ENCODE measurements at regions not wholly inside any gene's neighbourhood (a gene's known extent, or its start where the extent isn't known, plus 50 kb on each side); places are given as distances from the start of the nearest gene placed in this dataset.

GRCh38 chr5:82811490-82811889 lies 265.7 kb downstream of the TMEM167A start:
- Histone ChIP-seq H3K9me3 (ENCODE audit: low read depth, low read length, poor library complexity, severe bottlenecking) (no peaks in the 10 kb centered on the region), H3K27me3 (replicated peaks; ENCODE audit: insufficient read depth, low read depth, low read length, poor library complexity) (no peaks in the 10 kb centered on the region), H3K4me1 (ENCODE audit: insufficient read depth, low read length, poor library complexity, severe bottlenecking) (peaks cover 8% of the 10 kb centered on the region), H3K27ac (ENCODE audit: low read depth, low read length, poor library complexity, severe bottlenecking) (no peak overlapping the region), H3K4me3 (ENCODE audit: low read depth, low read length, poor library complexity, severe bottlenecking) (no peak overlapping the region), H3K36me3 (ENCODE audit: insufficient read depth, low read length, poor library complexity, severe bottlenecking) (no peaks in the 10 kb centered on the region)
- no TSS peak for BruUV-seq (replicated peaks)
- CTCF ChIA-PET = no interaction called here
- POLR2A ChIA-PET (ENCODE audit: low non-redundant PET) = no interaction called here
- TF ChIP-seq EZH2 (IDR thresholded peaks at IDR 0.05; ENCODE audit: borderline replicate concordance, low read depth, low read length, poor library complexity, severe bottlenecking) (no peak), CTCF (conservative IDR thresholded peaks at IDR 0.05; ENCODE audit: low read depth, low read length) (no peak)
- DNase-seq (ENCODE audit: low spot score) = no peak
- intact Hi-C loops (cut with micrococcal nuclease; ENCODE audit: unreplicated experiment) = no loop called here

GRCh38 chr5:82809420-82810143 lies 267.6 kb downstream of the TMEM167A start:
- no peaks in the 10 kb centered on the region for H3K9me3 ChIP-seq (ENCODE audit: low read depth, low read length, poor library complexity, severe bottlenecking)
- no TSS peak for BruUV-seq (replicated peaks)
- intact Hi-C loops (cut with micrococcal nuclease; ENCODE audit: unreplicated experiment) = no loop called here
- no peaks in the 10 kb centered on the region for H3K36me3 ChIP-seq (ENCODE audit: insufficient read depth, low read length, poor library complexity, severe bottlenecking)
- H3K4me3 ChIP-seq (ENCODE audit: low read depth, low read length, poor library complexity, severe bottlenecking) = no peak overlapping the region
- DNase-seq (ENCODE audit: low spot score) = no peak
- CTCF ChIA-PET = no interaction called here
- H3K27ac ChIP-seq (ENCODE audit: low read depth, low read length, poor library complexity, severe bottlenecking) = no peak overlapping the region
- POLR2A ChIA-PET (ENCODE audit: low non-redundant PET) = no interaction called here
- no peaks in the 10 kb centered on the region for H3K27me3 ChIP-seq (replicated peaks; ENCODE audit: insufficient read depth, low read depth, low read length, poor library complexity)
- peaks cover 8% of the 10 kb centered on the region for H3K4me1 ChIP-seq (ENCODE audit: insufficient read depth, low read length, poor library complexity, severe bottlenecking)
- TF ChIP-seq EZH2 (IDR thresholded peaks at IDR 0.05; ENCODE audit: borderline replicate concordance, low read depth, low read length, poor library complexity, severe bottlenecking) (no peak), CTCF (conservative IDR thresholded peaks at IDR 0.05; ENCODE audit: low read depth, low read length) (no peak)

- POLR2A ChIA-PET (ENCODE audit: low non-redundant PET) = no interaction called here
- no peaks in the 10 kb centered on the region for H3K27me3 ChIP-seq (replicated peaks; ENCODE audit: insufficient read depth, low read depth, low read length, poor library complexity)
- no peak overlapping the region for H3K27ac ChIP-seq (ENCODE audit: low read depth, low read length, poor library complexity, severe bottlenecking)
- H3K4me3 ChIP-seq (ENCODE audit: low read depth, low read length, poor library complexity, severe bottlenecking) = no peak overlapping the region
- CTCF ChIA-PET = no interaction called here
- no peaks in the 10 kb centered on the region for H3K9me3 ChIP-seq (ENCODE audit: low read depth, low read length, poor library complexity, severe bottlenecking)
- peaks cover 2% of the 10 kb centered on the region for H3K4me1 ChIP-seq (ENCODE audit: insufficient read depth, low read length, poor library complexity, severe bottlenecking)
- no peak for DNase-seq (ENCODE audit: low spot score)
- TF ChIP-seq EZH2 (IDR thresholded peaks at IDR 0.05; ENCODE audit: borderline replicate concordance, low read depth, low read length, poor library complexity, severe bottlenecking) (no peak), CTCF (conservative IDR thresholded peaks at IDR 0.05; ENCODE audit: low read depth, low read length) (no peak)
- no peaks in the 10 kb centered on the region for H3K36me3 ChIP-seq (ENCODE audit: insufficient read depth, low read length, poor library complexity, severe bottlenecking)
- no TSS peak for BruUV-seq (replicated peaks)
- intact Hi-C loops (cut with micrococcal nuclease; ENCODE audit: unreplicated experiment) = no loop called here
Measured at GRCh38 chr5:82808960-82809359, 268.2 kb downstream of the TMEM167A start.

Measured in A673 (cell line).